Mucosa of rectum (tissue), 2 donors: ENCODE measurements at regions not wholly inside any gene's neighbourhood (a gene's known extent, or its start where the extent isn't known, plus 50 kb on each side); places are given as distances from the start of the nearest gene placed in this dataset.
"Not testable (repeated sequence)": the region's sequence is repeated elsewhere in the genome, so short reads cannot be mapped to it uniquely, and the experiment has no call there.

Experiments used
- H3K27ac ChIP-seq, 2 donors: one replicate each; pipeline ENCODE4 v1.7.0; 2013; ENCODE audit warnings: inconsistent platforms in 2 of 2, low read depth in 2 of 2, low read length in 2 of 2
- H3K27me3 ChIP-seq, 2 donors: one replicate each; pipeline ENCODE4 v1.7.0; 2013; ENCODE audit warnings: low read length in 2 of 2; ENCODE audit not compliant: control insufficient read depth in 2 of 2, insufficient read depth in 2 of 2
- H3K36me3 ChIP-seq, 2 donors: one replicate each; pipeline ENCODE4 v1.7.0; 2013; ENCODE audit warnings: low read length in 2 of 2; ENCODE audit not compliant: control insufficient read depth in 2 of 2, insufficient read depth in 2 of 2
- H3K4me1 ChIP-seq, 2 donors: one replicate each; pipeline ENCODE4 v1.7.0; 2013; ENCODE audit warnings: low read length in 2 of 2, mild to moderate bottlenecking in 1 of 2; ENCODE audit not compliant: control insufficient read depth in 2 of 2, insufficient read depth in 2 of 2
- H3K4me3 ChIP-seq, 2 donors: one replicate each; pipeline ENCODE4 v1.7.0; 2013; ENCODE audit warnings: low read length in 2 of 2
- H3K9ac ChIP-seq, 2 donors: one replicate each; pipeline ENCODE4 v1.7.0; 2013; ENCODE audit warnings: low read length in 2 of 2, low read depth in 1 of 2, mild to moderate bottlenecking in 1 of 2
- H3K9me3 ChIP-seq, 2 donors: one replicate each; pipeline ENCODE4 v1.7.0; 2013; ENCODE audit warnings: low read length in 2 of 2; ENCODE audit not compliant: control insufficient read depth in 2 of 2
- donor health status: healthy.
- donor health status: Normal muscosa, but diverticular disease.

- H3K27ac ChIP-seq, H3K9me3 ChIP-seq, H3K9ac ChIP-seq, H3K36me3 ChIP-seq, H3K27me3 ChIP-seq, H3K4me3 ChIP-seq: not testable (repeated sequence)
- peaks cover 14 to 19% of the 10 kb centered on the region in 2 donors for H3K4me1 ChIP-seq
Measured at GRCh38 chr6:43998592-43999243, 128.5 kb downstream of the MRPL14 start.

GRCh38 chr6:43997990-43998585, 129.2 kb downstream of the MRPL14 start:
- H3K4me1 ChIP-seq: peaks cover 12 to 19% of the 10 kb centered on the region in 2 donors
- not testable (repeated sequence) for H3K9ac ChIP-seq, H3K4me3 ChIP-seq, H3K36me3 ChIP-seq, H3K27ac ChIP-seq, H3K27me3 ChIP-seq, H3K9me3 ChIP-seq

DNA sequence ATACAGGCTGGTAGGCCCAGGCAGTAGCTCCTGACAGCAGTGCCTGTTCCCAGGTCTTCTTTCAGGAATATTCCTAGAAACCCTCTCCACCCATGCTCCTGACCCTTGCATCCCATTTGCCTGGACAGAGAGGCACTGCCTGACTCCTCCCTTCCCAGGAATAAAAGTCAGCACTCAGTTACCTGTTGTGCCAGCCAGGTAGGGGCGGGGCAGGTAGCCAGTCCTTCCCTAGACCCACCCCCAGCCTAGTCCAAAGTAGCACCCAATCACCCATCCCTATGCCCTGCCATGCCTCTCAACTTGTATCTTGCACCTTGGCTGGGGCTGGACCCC, 129.9 kb downstream of the MRPL14 start:
- no peaks in the 10 kb centered on the region for H3K9me3 ChIP-seq
- peaks cover 0 to 4% of the 10 kb centered on the region in 2 donors for H3K27me3 ChIP-seq
- no peak overlapping the region for H3K4me3 ChIP-seq
- peaks cover 9 to 19% of the 10 kb centered on the region in 2 donors for H3K4me1 ChIP-seq
- H3K27ac ChIP-seq: no peak overlapping the region
- no peaks in the 10 kb centered on the region for H3K36me3 ChIP-seq
- peak overlapping the region in 1 of 2 donors; percentile 27 for H3K9ac ChIP-seq

DNA sequence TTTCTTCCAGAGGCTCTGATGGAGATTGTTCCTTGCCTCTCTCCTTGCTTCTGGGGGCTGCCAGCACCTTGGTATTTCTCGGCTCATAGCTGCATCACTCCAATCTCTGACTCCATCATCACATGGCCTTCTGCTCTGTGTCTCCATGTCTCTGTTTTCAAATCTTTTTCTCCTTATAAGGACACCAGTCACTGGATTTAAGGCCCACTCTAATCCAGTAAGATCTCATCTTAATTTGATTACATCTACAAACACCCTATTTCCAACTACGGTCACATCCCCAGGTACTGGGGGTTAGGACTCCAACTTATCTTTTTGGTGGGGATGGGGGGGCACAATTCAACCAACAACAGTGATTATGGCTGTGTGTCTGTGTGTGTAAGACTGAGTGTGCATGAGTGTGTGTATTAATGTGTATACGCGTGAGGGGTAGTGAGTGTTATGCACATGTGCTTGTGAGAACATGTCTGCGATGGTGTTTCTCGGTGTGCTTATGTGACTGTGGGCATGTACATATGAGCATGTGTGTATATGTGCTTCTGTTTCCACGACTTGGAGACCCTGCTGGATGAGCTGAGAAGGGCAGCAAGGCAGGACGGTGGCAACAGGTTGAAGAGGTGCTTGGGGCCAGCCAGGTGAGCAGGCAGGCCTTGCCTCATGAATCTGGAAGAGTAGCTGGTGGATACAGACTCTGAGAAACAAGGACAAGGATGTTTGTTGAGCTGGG, 130.5 kb downstream of the MRPL14 start:
- no peaks in the 10 kb centered on the region for H3K36me3 ChIP-seq
- peak overlapping the region in 1 of 2 donors; percentile 23 for H3K27ac ChIP-seq
- H3K27me3 ChIP-seq: peaks cover 0 to 3% of the 10 kb centered on the region in 2 donors
- no peak overlapping the region for H3K4me3 ChIP-seq
- H3K9me3 ChIP-seq: no peaks in the 10 kb centered on the region
- peaks cover 9 to 19% of the 10 kb centered on the region in 2 donors for H3K4me1 ChIP-seq
- peak overlapping the region in 1 of 2 donors; percentile 27 for H3K9ac ChIP-seq

DNA sequence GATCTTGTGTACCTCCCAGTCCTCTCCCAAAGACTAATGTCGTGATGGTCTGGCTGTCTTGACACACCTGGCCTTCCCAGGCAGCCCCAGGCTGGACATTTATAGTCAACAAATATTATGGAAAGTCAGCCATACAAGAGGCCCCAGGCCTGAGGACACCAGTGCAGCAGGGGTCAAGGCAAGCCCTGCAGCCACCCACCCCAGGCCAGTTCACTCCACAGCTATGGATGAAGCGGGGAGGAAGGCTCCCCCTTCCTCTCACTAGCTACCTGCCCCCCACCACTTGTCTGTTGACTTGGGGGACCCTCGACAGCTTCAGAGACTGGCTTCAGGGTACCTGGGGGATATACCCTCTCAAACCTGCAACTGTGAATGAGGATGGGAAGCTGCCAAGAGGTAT, 132.1 kb downstream of the MRPL14 start:
- Histone ChIP-seq H3K27me3 (no peaks in the 10 kb centered on the region), H3K36me3 (no peaks in the 10 kb centered on the region), H3K27ac (no peak overlapping the region), H3K4me3 (no peak overlapping the region), H3K9ac (no peak overlapping the region), H3K4me1 (peaks cover 13 to 24% of the 10 kb centered on the region in 2 donors), H3K9me3 (no peaks in the 10 kb centered on the region)

- no peaks in the 10 kb centered on the region for H3K9me3 ChIP-seq
- H3K4me1 ChIP-seq: peaks cover 11 to 22% of the 10 kb centered on the region in 2 donors
- no peaks in the 10 kb centered on the region for H3K27me3 ChIP-seq
- no peaks in the 10 kb centered on the region for H3K36me3 ChIP-seq
- no peak overlapping the region for H3K9ac ChIP-seq
- no peak overlapping the region for H3K27ac ChIP-seq
- H3K4me3 ChIP-seq: no peak overlapping the region
Measured at GRCh38 chr6:43993881-43994523, 133.2 kb downstream of the MRPL14 start.

DNA sequence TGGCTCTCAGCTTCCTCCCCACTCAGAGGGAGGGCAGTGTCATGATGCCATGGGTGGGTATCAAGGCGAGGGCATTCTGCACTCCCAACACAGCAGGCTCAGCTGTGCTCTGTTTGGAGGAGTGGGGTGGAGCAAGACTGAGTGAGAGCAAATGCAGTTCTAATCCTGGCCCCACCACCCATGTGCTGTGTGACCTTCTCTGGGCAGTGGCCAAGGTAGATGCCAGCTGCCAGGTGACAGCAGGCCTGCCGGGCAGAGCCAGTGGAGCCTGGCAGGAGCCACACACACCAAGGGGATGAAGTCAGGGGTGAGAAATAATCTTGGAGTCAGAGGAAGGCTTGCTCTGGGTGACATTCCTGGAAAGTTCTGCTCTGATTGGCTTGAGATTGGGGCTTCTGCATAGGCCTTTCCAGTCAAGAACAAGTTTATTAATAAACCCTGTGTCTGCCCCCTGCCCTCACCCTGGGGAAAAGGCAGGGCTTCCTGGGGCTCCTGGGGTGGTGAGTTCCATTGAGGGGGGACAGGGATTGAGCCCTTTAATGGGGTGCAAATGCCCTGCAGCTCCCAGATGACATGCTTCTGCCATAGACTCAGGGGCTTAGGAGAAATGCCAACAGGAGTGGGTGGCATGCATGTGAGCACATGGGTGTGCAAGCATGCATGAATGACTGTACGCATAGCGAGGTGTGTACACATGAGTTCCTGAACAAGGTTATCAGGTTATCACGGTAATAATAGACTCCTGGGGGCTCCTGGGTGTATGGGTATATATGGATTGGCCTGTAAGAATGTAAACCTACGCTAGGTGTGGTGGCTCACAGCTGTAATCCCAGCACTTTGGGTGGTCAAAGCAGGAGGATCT, 134.2 kb downstream of the MRPL14 start:
- peaks cover 11 to 22% of the 10 kb centered on the region in 2 donors for H3K4me1 ChIP-seq
- no peaks in the 10 kb centered on the region for H3K9me3 ChIP-seq
- H3K36me3 ChIP-seq: no peaks in the 10 kb centered on the region
- no peak overlapping the region for H3K4me3 ChIP-seq
- no peaks in the 10 kb centered on the region for H3K27me3 ChIP-seq
- H3K9ac ChIP-seq: no peak overlapping the region
- no peak overlapping the region for H3K27ac ChIP-seq

GRCh38 chr6:43992126-43992663, 135.1 kb downstream of the MRPL14 start:
- Histone ChIP-seq H3K27ac (no peak overlapping the region), H3K9me3 (no peaks in the 10 kb centered on the region), H3K27me3 (no peaks in the 10 kb centered on the region), H3K4me1 (peaks cover 11 to 18% of the 10 kb centered on the region in 2 donors), H3K9ac (no peak overlapping the region), H3K4me3 (no peak overlapping the region), H3K36me3 (no peaks in the 10 kb centered on the region)
